ENCODE measurements at regions not wholly inside any gene's neighbourhood (a gene's known extent, or its start where the extent isn't known, plus 50 kb on each side); places are given as distances from the start of the nearest gene placed in this dataset.

DNA sequence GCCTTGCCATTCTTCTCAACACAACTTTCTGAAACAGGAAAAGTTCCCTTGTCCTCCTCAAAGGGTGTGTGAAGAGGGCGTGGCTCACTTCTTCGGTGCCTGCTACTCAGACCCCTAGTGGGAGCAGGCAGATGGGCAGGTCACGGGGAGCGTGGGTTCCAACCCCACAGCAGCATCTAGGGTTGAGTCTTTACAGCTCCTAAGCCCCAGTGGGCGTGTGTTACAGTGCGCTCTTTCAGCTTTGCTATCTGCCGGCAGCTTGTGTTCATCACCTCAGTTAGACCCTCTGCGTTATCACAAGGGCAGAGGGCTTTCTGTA lies 57.5 kb upstream of the KLF3 start:
- no peak for DNase-seq

DNA sequence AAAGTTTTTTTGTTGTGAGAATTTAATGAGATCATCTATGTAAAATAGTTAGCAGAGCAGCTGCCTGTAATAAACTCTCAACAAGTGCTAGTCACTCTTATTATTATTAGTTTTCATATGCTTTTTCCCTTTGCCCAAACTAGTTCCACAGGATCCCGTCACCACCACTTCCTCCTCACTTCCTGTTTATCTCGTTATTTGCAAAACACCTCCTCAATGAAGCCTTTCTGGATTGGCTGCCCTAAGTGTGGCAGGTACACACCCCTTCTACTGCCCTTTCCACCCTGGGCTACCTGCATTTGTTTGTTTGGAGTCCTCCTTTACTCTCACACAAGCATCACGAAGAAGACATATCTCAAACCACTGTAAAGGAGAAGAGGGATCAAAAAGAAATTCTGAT lies 54.4 kb upstream of the KLF3 start:
- no peak for DNase-seq

DNA sequence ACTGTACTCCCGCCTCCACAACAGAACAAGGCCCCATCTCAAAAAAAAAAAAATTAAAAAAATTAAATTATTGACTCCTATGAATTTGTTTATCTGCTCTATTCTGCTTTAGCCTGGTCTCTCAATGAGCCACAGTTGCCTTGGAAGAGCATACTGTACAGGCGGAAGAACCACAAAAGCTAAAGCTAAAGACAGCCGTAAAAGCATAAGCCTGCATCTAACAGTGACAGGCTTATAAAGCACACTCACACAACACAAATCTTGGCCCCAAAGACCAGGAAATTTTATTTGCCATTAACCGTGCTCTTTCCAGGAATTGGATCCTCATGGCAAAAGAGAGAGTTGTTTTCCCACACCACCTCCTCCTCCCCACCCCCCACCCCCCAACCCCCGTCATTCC lies 53.5 kb upstream of the KLF3 start:
- DNase-seq: no peak

DNA sequence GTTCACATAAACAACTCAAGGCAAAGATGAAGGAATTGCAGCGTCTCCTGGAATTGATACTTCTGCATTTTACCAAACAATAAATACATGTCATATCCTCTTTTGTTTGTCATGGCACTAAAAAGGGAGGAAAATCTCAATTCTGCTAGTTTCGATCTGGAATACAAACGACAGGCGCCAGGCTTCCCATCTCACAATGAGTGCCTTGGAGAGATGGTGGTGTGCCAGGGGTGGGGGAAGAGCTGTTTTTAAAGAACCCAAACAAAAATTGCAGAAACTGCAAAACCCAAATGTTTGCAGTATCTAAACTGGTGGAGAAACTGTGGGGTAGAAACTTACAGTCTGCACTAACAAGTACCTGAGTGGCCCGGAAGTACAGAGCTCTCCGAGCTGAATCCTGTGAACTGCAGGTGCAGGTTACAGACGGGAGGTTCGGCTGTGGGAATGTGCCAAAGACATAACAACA lies 53.0 kb upstream of the KLF3 start:
- DNase-seq: no peak

GRCh38 chr4:38611676-38612075 lies 52.3 kb upstream of the KLF3 start:
- DNase-seq: no peak

DNA sequence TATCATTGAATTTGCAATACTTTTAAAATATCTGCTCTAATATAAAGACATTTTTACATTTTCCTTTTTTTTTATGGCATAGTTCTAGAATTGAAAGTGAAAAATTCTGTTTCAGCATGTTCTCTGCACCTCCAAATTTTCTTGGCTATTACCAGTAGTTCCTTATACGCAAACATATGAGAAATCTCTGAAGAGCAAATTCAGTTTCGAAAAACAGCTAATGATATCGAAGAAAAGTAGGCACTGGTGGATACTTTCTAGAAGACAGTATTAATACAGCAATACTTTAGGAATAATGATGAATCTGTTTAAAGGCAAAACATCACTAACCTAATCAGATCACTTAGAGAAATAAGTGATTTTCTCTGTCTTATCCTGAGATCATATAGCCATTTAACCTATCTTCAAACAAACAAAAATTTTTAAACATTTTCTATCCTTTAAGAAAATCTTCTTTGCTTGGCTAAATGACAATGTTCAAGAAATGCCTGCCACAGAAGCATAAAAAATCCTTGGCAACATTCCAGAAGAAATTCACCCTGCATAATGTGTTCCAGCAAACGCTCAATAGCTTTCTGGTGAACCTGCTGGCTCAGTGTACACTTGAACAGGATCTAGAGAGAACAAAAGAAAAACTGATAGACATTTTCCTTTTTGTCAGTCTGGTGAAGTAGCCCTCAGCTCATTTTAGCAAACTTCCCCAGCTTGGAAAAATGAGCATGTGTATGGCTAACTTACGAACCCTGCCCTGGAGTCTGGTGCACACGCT lies 51.2 kb upstream of the KLF3 start:
- DNase-seq: peak; percentile 77

All from eye (tissue), 1 donor.